ENCODE measurements at regions not wholly inside any gene's neighbourhood (a gene's known extent, or its start where the extent isn't known, plus 50 kb on each side); places are given as distances from the start of the nearest gene placed in this dataset.

DNA sequence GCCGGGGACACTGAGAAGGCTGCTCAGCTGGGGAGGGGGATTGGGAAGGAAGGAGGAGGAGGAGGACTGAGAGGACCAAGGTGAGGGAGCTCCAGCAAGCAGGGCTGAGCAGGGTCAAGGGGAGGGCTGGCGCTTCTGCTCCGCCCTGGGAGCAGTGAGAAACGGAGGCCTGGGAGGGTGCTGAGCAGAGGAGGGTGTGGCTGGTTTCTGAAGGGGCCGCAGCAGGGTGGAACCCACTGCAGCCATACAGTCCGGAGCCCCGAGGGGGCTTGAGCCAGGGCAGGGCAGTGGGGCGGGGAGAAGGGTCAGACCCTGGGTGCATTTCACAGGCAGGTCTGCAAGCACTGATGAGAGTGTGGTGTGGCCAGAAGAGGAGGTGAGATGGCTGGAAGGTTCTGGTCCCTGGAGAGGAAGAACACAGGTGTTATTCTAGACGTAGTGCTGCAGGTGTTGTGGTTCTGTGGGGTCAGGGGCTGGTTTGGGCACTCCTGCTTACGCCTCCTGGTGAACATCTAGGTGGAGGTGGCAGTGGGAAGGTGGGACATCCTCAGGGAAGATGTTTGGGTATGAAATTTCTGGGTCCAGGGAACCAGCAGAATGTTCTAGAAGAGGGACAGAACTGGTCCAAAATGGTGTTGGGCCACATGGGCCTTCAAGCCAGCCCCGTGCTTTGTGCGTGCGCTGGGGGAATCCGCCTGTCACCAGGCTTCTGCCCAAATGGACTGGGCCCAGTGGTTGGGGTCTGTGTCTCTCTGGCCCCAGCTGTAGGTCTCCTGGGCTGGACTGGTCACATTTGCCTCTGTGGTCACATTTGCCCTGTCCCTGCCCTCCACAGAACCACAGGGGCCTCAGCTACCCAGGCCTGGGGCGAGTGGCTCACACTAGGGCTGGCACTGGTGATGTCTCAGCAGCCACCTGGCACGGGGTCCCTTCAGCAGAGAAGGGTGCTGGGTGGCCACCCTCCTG, 714.7 kb downstream of the BRD1 start:
- no peak for TF ChIP-seq CTCF (IDR thresholded peaks at IDR 0.05; ENCODE audit: control insufficient read depth, extremely low read depth, insufficient read depth)
- no peak for DNase-seq (ENCODE audit: low read depth)
- no peak overlapping the region for H3K4me3 ChIP-seq (ENCODE audit: low read depth, low read length)

DNA sequence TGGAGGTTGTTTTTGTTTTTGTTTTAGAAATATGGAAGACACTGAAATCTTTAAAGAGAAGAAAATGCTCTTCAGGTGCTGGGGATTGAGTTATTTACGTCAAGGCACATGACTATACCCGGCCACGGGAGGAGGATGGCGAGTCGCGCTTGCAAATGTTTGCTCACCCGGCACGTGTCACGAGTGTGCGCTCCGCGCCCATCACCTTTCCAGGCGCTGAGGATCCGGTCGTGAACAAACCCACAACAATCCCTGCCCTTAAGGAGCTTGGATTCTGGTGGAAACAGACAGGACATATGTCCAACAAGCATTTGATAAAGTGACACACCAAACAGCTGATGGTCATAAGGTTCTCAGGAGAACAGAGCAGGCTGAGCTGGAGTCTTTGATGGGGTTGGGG, 715.5 kb downstream of the BRD1 start:
- TF ChIP-seq CTCF (IDR thresholded peaks at IDR 0.05; ENCODE audit: control insufficient read depth, extremely low read depth, insufficient read depth): no peak
- no peak overlapping the region for H3K4me3 ChIP-seq (ENCODE audit: low read depth, low read length)
- no peak for DNase-seq (ENCODE audit: low read depth)

- DNase-seq (ENCODE audit: low read depth): no peak
- no peak for TF ChIP-seq CTCF (IDR thresholded peaks at IDR 0.05; ENCODE audit: control insufficient read depth, extremely low read depth, insufficient read depth)
- H3K4me3 ChIP-seq (ENCODE audit: low read depth, low read length): no peak overlapping the region
Measured at GRCh38 chr22:49111085-49111484, 716.6 kb downstream of the BRD1 start.

DNA sequence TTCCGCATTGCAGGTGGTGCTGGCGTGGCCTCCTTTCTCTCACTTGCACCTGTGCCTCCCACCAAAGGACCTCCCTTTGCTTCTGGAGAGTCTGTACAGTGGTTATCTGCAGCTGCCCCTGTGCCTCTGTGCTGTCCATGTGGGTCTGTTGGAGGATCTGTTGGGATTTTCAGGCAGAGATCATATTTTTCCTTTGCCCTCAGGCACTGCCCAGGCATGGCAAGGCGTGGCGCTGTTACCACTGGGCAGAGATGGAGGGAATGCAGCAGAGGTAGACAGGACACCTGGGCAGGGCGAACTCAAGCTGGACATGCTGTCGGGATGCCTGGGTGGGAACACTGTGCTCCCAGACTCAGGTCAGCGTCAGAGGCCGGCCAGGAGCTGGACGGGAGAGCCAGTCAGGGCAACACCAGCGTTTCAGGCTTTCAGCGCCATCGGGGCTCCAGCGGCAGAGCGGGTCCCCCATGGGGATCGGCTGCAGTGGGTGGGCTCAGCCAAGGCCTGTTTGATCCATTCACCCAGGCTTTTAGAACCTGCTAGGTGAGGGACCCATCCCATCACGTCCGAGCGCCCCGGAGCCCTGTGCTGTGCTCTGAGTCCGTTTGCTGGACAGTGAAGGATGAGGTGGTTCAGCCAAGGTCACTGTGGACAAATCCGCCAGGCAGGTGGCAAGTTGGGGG, 718.9 kb downstream of the BRD1 start:
- 0 out of 2 replicates have a peak, but pooled peaks have one; percentile 4 for TF ChIP-seq CTCF (IDR thresholded peaks at IDR 0.05; ENCODE audit: control insufficient read depth, extremely low read depth, insufficient read depth)
- no peak overlapping the region for H3K4me3 ChIP-seq (ENCODE audit: low read depth, low read length)
- no peak for DNase-seq (ENCODE audit: low read depth)

GRCh38 chr22:49107961-49108530, 719.6 kb downstream of the BRD1 start:
- no peak for TF ChIP-seq CTCF (IDR thresholded peaks at IDR 0.05; ENCODE audit: control insufficient read depth, extremely low read depth, insufficient read depth)
- H3K4me3 ChIP-seq (ENCODE audit: low read depth, low read length): no peak overlapping the region
- no peak for DNase-seq (ENCODE audit: low read depth)

DNA sequence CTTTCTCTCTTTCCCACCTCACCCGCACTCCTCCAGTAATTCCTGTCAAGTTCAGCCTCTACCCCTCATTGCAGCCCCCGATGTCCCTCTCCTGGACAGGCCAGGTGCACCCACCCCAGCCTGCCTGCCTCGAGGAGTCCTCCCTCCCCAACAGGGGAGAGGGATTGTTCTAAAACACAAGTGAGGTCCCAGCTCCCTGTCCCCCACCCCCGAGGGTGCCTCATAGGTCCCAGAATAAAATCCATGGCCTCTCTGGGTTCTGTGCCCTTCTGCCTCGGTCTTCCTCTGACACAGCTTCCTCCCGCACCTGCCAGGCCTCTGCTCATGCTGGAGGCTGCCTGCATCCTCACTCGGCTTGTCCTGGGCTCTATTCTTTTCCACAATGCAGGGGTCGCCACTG, 720.1 kb downstream of the BRD1 start:
- no peak overlapping the region for H3K4me3 ChIP-seq (ENCODE audit: low read depth, low read length)
- no peak for TF ChIP-seq CTCF (IDR thresholded peaks at IDR 0.05; ENCODE audit: control insufficient read depth, extremely low read depth, insufficient read depth)
- no peak for DNase-seq (ENCODE audit: low read depth)
